ENCODE measurements at regions not wholly inside any gene's neighbourhood (a gene's known extent, or its start where the extent isn't known, plus 50 kb on each side); places are given as distances from the start of the nearest gene placed in this dataset.

GRCh38 chr9:134272302-134273023 lies 53.8 kb upstream of the RXRA start:
- no peaks in the 10 kb centered on the region for H3K27me3 ChIP-seq (ENCODE audit: insufficient read depth, low read length)
- H3K4me3 ChIP-seq (ENCODE audit: low read depth, low read length, poor library complexity, severe bottlenecking): peak overlapping the region; percentile 30
- peak overlapping the region; percentile 32; the same call in 1 of the 2 replicates for H3K9ac ChIP-seq (ENCODE audit: low read length)
- peak overlapping the region; percentile 38; the same call in 1 of the 2 replicates for H3K4me2 ChIP-seq (ENCODE audit: low read length)
- H3K9me3 ChIP-seq (ENCODE audit: low read length): no peaks in the 10 kb centered on the region
- H2AFZ ChIP-seq (ENCODE audit: low read length): no peak overlapping the region
- H3K9me2 ChIP-seq (ENCODE audit: low read depth, low read length): no peaks in the 10 kb centered on the region
- peak overlapping the region; percentile 100 for H3K27ac ChIP-seq (ENCODE audit: low read depth, low read length, poor library complexity, severe bottlenecking)
- H3K36me3 ChIP-seq (ENCODE audit: insufficient read depth, low read length): no peaks in the 10 kb centered on the region
- TF ChIP-seq EZH2 (IDR thresholded peaks at IDR 0.05; ENCODE audit: borderline replicate concordance, low read length) (no peak), CTCF (IDR thresholded peaks at IDR 0.05; ENCODE audit: low read length) (no peak)
- no peaks in the 10 kb centered on the region for H4K20me1 ChIP-seq (ENCODE audit: insufficient read depth, low read length)
- H3K4me1 ChIP-seq (ENCODE audit: insufficient read depth, low read length, severe bottlenecking): peaks cover 62% of the 10 kb centered on the region
- H3F3A ChIP-seq (ENCODE audit: insufficient read depth, low read length): no peaks in the 10 kb centered on the region
- no peaks in the 10 kb centered on the region for H3K79me2 ChIP-seq (ENCODE audit: insufficient read depth, low read length)

- no peaks in the 10 kb centered on the region for H4K20me1 ChIP-seq (ENCODE audit: insufficient read depth, low read length)
- H3K4me2 ChIP-seq (ENCODE audit: low read length): no peak overlapping the region
- no peaks in the 10 kb centered on the region; the same call in 1 of the 2 replicates for H3K9me3 ChIP-seq (ENCODE audit: low read length)
- H3K27me3 ChIP-seq (ENCODE audit: insufficient read depth, low read length): no peaks in the 10 kb centered on the region; the same call in 1 of the 2 replicates
- TF ChIP-seq CTCF (IDR thresholded peaks at IDR 0.05; ENCODE audit: low read length) (no peak), EZH2 (IDR thresholded peaks at IDR 0.05; ENCODE audit: borderline replicate concordance, low read length) (no peak)
- peaks cover 4% of the 10 kb centered on the region; the same call in 1 of the 2 replicates for H3K36me3 ChIP-seq (ENCODE audit: insufficient read depth, low read length)
- peaks cover 50% of the 10 kb centered on the region for H3K4me1 ChIP-seq (ENCODE audit: insufficient read depth, low read length, severe bottlenecking)
- H3K9me2 ChIP-seq (ENCODE audit: low read depth, low read length): no peaks in the 10 kb centered on the region
- peak overlapping the region; percentile 100 for H3K27ac ChIP-seq (ENCODE audit: low read depth, low read length, poor library complexity, severe bottlenecking)
- H3K79me2 ChIP-seq (ENCODE audit: insufficient read depth, low read length): no peaks in the 10 kb centered on the region
- no peak overlapping the region for H2AFZ ChIP-seq (ENCODE audit: low read length)
- no peak overlapping the region for H3K9ac ChIP-seq (ENCODE audit: low read length)
- no peak overlapping the region for H3K4me3 ChIP-seq (ENCODE audit: low read depth, low read length, poor library complexity, severe bottlenecking)
- H3F3A ChIP-seq (ENCODE audit: insufficient read depth, low read length): no peaks in the 10 kb centered on the region
Observed at GRCh38 chr9:134273647-134274046, 52.6 kb upstream of the RXRA start.

GRCh38 chr9:134275375-134275774 lies 50.9 kb upstream of the RXRA start:
- Histone ChIP-seq H3K4me1 (ENCODE audit: insufficient read depth, low read length, severe bottlenecking) (peaks cover 35% of the 10 kb centered on the region), H3K9ac (ENCODE audit: low read length) (no peak overlapping the region), H3K27ac (ENCODE audit: low read depth, low read length, poor library complexity, severe bottlenecking) (no peak overlapping the region), H3F3A (ENCODE audit: insufficient read depth, low read length) (no peaks in the 10 kb centered on the region), H3K36me3 (ENCODE audit: insufficient read depth, low read length) (peaks cover 4% of the 10 kb centered on the region; the same call in 1 of the 2 replicates), H2AFZ (ENCODE audit: low read length) (no peak overlapping the region), H4K20me1 (ENCODE audit: insufficient read depth, low read length) (no peaks in the 10 kb centered on the region), H3K79me2 (ENCODE audit: insufficient read depth, low read length) (no peaks in the 10 kb centered on the region), H3K9me2 (ENCODE audit: low read depth, low read length) (no peaks in the 10 kb centered on the region), H3K27me3 (ENCODE audit: insufficient read depth, low read length) (no peaks in the 10 kb centered on the region; the same call in 1 of the 2 replicates), H3K4me2 (ENCODE audit: low read length) (no peak overlapping the region), H3K4me3 (ENCODE audit: low read depth, low read length, poor library complexity, severe bottlenecking) (no peak overlapping the region), H3K9me3 (ENCODE audit: low read length) (no peaks in the 10 kb centered on the region; the same call in 1 of the 2 replicates)
- peak; percentile 32; the same call in 1 of the 2 replicates for TF ChIP-seq CTCF (IDR thresholded peaks at IDR 0.05; ENCODE audit: low read length)
- no peak for TF ChIP-seq EZH2 (IDR thresholded peaks at IDR 0.05; ENCODE audit: borderline replicate concordance, low read length)
